ENCODE measurements at regions not wholly inside any gene's neighbourhood (a gene's known extent, or its start where the extent isn't known, plus 50 kb on each side); places are given as distances from the start of the nearest gene placed in this dataset.

DNA sequence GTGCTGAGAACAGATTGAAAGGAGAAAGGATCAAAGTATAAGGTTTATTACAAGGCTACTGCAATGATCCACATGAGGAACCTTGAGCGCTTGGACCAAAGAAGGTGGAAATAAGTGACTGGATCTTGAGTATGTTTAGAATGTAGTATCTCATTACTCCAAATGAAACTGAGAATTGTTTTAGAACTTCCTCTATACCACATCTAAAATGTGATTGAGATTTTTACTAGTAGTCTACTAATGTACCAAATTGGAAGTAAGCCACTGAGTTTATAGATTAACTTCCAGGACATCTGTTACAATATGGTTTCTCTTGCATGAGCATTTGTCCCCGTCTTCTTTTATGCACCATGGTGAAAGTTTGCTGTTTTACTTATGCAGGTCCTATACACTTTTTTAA lies 300.5 kb downstream of the SUCLG1 start:
- TF ChIP-seq TBP (optimal IDR thresholded peaks at IDR 0.05; ENCODE audit: low read depth, low read length), result no peak
- no peak for TF ChIP-seq RHOXF2B (CRISPR knock-in tag; conservative IDR thresholded peaks at IDR 0.05)
- TF ChIP-seq, protein P1, sequence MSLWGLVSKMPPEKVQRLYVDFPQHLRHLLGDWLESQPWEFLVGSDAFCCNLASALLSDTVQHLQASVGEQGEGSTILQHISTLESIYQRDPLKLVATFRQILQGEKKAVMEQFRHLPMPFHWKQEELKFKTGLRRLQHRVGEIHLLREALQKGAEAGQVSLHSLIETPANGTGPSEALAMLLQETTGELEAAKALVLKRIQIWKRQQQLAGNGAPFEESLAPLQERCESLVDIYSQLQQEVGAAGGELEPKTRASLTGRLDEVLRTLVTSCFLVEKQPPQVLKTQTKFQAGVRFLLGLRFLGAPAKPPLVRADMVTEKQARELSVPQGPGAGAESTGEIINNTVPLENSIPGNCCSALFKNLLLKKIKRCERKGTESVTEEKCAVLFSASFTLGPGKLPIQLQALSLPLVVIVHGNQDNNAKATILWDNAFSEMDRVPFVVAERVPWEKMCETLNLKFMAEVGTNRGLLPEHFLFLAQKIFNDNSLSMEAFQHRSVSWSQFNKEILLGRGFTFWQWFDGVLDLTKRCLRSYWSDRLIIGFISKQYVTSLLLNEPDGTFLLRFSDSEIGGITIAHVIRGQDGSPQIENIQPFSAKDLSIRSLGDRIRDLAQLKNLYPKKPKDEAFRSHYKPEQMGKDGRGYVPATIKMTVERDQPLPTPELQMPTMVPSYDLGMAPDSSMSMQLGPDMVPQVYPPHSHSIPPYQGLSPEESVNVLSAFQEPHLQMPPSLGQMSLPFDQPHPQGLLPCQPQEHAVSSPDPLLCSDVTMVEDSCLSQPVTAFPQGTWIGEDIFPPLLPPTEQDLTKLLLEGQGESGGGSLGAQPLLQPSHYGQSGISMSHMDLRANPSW (CRISPR knock-in tag; IDR thresholded peaks at IDR 0.05), result no peak
- TF ChIP-seq, protein P2, sequence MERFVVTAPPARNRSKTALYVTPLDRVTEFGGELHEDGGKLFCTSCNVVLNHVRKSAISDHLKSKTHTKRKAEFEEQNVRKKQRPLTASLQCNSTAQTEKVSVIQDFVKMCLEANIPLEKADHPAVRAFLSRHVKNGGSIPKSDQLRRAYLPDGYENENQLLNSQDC (CRISPR knock-in tag; IDR thresholded peaks at IDR 0.05), result no peak
- no peak for TF ChIP-seq ASH1L (IDR thresholded peaks at IDR 0.05; ENCODE audit: borderline replicate concordance, low read depth, partially characterized antibody)
- TF ChIP-seq PYGO2 (tag; IDR thresholded peaks at IDR 0.05), result no peak
- TF ChIP-seq, protein P3, sequence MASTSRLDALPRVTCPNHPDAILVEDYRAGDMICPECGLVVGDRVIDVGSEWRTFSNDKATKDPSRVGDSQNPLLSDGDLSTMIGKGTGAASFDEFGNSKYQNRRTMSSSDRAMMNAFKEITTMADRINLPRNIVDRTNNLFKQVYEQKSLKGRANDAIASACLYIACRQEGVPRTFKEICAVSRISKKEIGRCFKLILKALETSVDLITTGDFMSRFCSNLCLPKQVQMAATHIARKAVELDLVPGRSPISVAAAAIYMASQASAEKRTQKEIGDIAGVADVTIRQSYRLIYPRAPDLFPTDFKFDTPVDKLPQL (IDR thresholded peaks at IDR 0.05; ENCODE audit: extremely low read depth, insufficient read length), result no peak
- TF ChIP-seq, protein P4, sequence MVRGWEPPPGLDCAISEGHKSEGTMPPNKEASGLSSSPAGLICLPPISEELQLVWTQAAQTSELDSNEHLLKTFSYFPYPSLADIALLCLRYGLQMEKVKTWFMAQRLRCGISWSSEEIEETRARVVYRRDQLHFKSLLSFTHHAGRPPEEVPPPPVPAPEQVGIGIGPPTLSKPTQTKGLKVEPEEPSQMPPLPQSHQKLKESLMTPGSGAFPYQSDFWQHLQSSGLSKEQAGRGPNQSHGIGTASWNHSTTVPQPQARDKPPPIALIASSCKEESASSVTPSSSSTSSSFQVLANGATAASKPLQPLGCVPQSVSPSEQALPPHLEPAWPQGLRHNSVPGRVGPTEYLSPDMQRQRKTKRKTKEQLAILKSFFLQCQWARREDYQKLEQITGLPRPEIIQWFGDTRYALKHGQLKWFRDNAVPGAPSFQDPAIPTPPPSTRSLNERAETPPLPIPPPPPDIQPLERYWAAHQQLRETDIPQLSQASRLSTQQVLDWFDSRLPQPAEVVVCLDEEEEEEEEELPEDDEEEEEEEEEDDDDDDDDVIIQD (CRISPR knock-in tag; IDR thresholded peaks at IDR 0.05), result no peak
- TF ChIP-seq MEF2A (IDR thresholded peaks at IDR 0.05; ENCODE audit: control insufficient read depth, low read depth, low read length), result no peak
- ChIA-PET POLR2A (no interaction called here), CTCF (ENCODE audit: low intra/inter-chr PET ratio) (no interaction called here)
- Histone ChIP-seq H3K9me3 (replicated peaks; ENCODE audit: control insufficient read depth, insufficient read depth, low read depth, low read length) (no peaks in the 10 kb centered on the region), H3K27me3 (ENCODE audit: control insufficient read depth in 2 of 2, insufficient read depth in 2 of 2, low read length in 2 of 2) (no peaks in the 10 kb centered on the region), H3K36me3 (ENCODE audit: control insufficient read depth, insufficient read depth, low read length) (no peaks in the 10 kb centered on the region), H3K4me3 (no peak overlapping the region), H3K4me2 (ENCODE audit: insufficient read depth, low read length) (no peak overlapping the region), H2AFZ (ENCODE audit: low read depth, low read length) (no peak overlapping the region), H3K79me2 (ENCODE audit: control insufficient read depth, insufficient read depth, low read length) (no peaks in the 10 kb centered on the region), H3K27ac (ENCODE audit: extremely low read depth, low read depth, low read length) (no peak overlapping the region), H4K20me1 (replicated peaks; ENCODE audit: control insufficient read depth, insufficient read depth, low read length) (no peaks in the 10 kb centered on the region), H3K4me1 (replicated peaks in 1 of 2; ENCODE audit: control insufficient read depth in 2 of 2, insufficient read depth in 2 of 2, low read length in 2 of 2) (no peaks in the 10 kb centered on the region), H3K9me1 (ENCODE audit: control insufficient read depth, insufficient read depth, low read length) (no peaks in the 10 kb centered on the region), H3K9ac (ENCODE audit: insufficient read depth in 1 of 2, low read depth in 2 of 2, low read length in 2 of 2) (no peak overlapping the region)
- ATAC-seq (no peak), FAIRE-seq (no peak), DNase-seq (ENCODE audit: extremely low read depth in 1 of 4, low spot score in 3 of 4) (no peak)
- intact Hi-C loops (cut with micrococcal nuclease) (no loop called here), in situ Hi-C loops (cut with MboI) (no loop called here)
- BruUV-seq (replicated peaks), result no TSS peak
- WGBS (ENCODE audit: insufficient coverage, low coverage, missing lambda C conversion rate), result 0% methylated on average over 2 of the region's 2 CpGs
